ENCODE measurements at regions not wholly inside any gene's neighbourhood (a gene's known extent, or its start where the extent isn't known, plus 50 kb on each side); places are given as distances from the start of the nearest gene placed in this dataset.

- peaks cover 0 to 8% (median 0%) of the 10 kb centered on the region in 3 donors for H3K9me3 ChIP-seq (ENCODE audit: control extremely low read depth in 1 of 3, control insufficient read depth in 2 of 3, insufficient read depth in 1 of 3, low read length in 2 of 3)
- intact Hi-C loops (cut with micrococcal nuclease) = no loop called here
- no peak overlapping the region for H3K4me3 ChIP-seq (ENCODE audit: control extremely low read depth in 1 of 5, extremely low read depth in 1 of 5, insufficient read depth in 1 of 5, low read depth in 2 of 5, low read length in 4 of 5)
- ATAC-seq (ENCODE audit: low read depth) = no peak
- H4K20me1 ChIP-seq (ENCODE audit: control insufficient read depth, insufficient read depth, low read length, poor library complexity, severe bottlenecking) = no peaks in the 10 kb centered on the region
- no peak overlapping the region for H3K27ac Mint-ChIP-seq
- no peak overlapping the region for H3K4me2 ChIP-seq (replicated peaks; ENCODE audit: low read depth, low read length, poor library complexity, severe bottlenecking)
- H2AFZ ChIP-seq (ENCODE audit: insufficient read depth, low read depth, low read length, poor library complexity, severe bottlenecking) = no peak overlapping the region
- DNase-seq = no peak
- TF ChIP-seq CTCF (IDR thresholded peaks at IDR 0.05) (no peak), EZH2 (IDR thresholded peaks at IDR 0.05; ENCODE audit: borderline replicate concordance, insufficient read depth, low read depth, low read length, poor library complexity, severe bottlenecking) (no peak)
- H3K4me1 Mint-ChIP-seq = no peaks in the 10 kb centered on the region
- H3K27me3 Mint-ChIP-seq = peaks cover 33% of the 10 kb centered on the region
- no peak overlapping the region for H3K27ac ChIP-seq (ENCODE audit: low read length in 2 of 2)
- no peak overlapping the region for H3K4me3 Mint-ChIP-seq
- H3K36me3 ChIP-seq (replicated peaks in 1 of 2; ENCODE audit: control extremely low read depth in 1 of 2, control insufficient read depth in 1 of 2, extremely low read depth in 1 of 2, insufficient read depth in 2 of 2, low read length in 1 of 2) = no peaks in the 10 kb centered on the region
- ChIA-PET POLR2A (no interaction called here), CTCF (no interaction called here)
- peaks cover 0 to 10% (median 0%) of the 10 kb centered on the region in 4 experiments for H3K27me3 ChIP-seq (replicated peaks in 1 of 4; ENCODE audit: control extremely low read depth in 1 of 4, control insufficient read depth in 3 of 4, insufficient read depth in 4 of 4, low read length in 3 of 4)
- WGBS (ENCODE audit: insufficient coverage) = 74% methylated on average over 11 of the region's 11 CpGs
- no peaks in the 10 kb centered on the region for H3K4me1 ChIP-seq (ENCODE audit: control insufficient read depth in 2 of 2, insufficient read depth in 2 of 2, low read length in 2 of 2)
- no peaks in the 10 kb centered on the region for H3K79me2 ChIP-seq (ENCODE audit: control insufficient read depth, insufficient read depth, low read length)
- no peak overlapping the region for H3K9ac ChIP-seq (ENCODE audit: low read length)
- H3K9me3 Mint-ChIP-seq (ENCODE audit: insufficient read depth) = peaks cover 2% of the 10 kb centered on the region
Measured at GRCh38 chr2:120579916-120580685, 155.6 kb upstream of the GLI2 start.

- intact Hi-C loops (cut with micrococcal nuclease) = no loop called here
- no peak overlapping the region for H3K9ac ChIP-seq (ENCODE audit: low read length)
- no peaks in the 10 kb centered on the region for H3K36me3 ChIP-seq (replicated peaks in 1 of 2; ENCODE audit: control extremely low read depth in 1 of 2, control insufficient read depth in 1 of 2, extremely low read depth in 1 of 2, insufficient read depth in 2 of 2, low read length in 1 of 2)
- Mint-ChIP-seq H3K4me1 (no peaks in the 10 kb centered on the region), H3K27me3 (peaks cover 34% of the 10 kb centered on the region), H3K27ac (no peak overlapping the region), H3K4me3 (no peak overlapping the region), H3K9me3 (ENCODE audit: insufficient read depth) (peaks cover 2% of the 10 kb centered on the region)
- DNase-seq (no peak), ATAC-seq (ENCODE audit: low read depth) (no peak)
- peaks cover 0 to 13% (median 0%) of the 10 kb centered on the region in 3 donors for H3K9me3 ChIP-seq (ENCODE audit: control extremely low read depth in 1 of 3, control insufficient read depth in 2 of 3, insufficient read depth in 1 of 3, low read length in 2 of 3)
- no peak overlapping the region for H3K4me3 ChIP-seq (ENCODE audit: control extremely low read depth in 1 of 5, extremely low read depth in 1 of 5, insufficient read depth in 1 of 5, low read depth in 2 of 5, low read length in 4 of 5)
- no peaks in the 10 kb centered on the region for H4K20me1 ChIP-seq (ENCODE audit: control insufficient read depth, insufficient read depth, low read length, poor library complexity, severe bottlenecking)
- H3K79me2 ChIP-seq (ENCODE audit: control insufficient read depth, insufficient read depth, low read length) = no peaks in the 10 kb centered on the region
- H2AFZ ChIP-seq (ENCODE audit: insufficient read depth, low read depth, low read length, poor library complexity, severe bottlenecking) = no peak overlapping the region
- H3K27me3 ChIP-seq (replicated peaks in 1 of 4; ENCODE audit: control extremely low read depth in 1 of 4, control insufficient read depth in 3 of 4, insufficient read depth in 4 of 4, low read length in 3 of 4) = peaks cover 0 to 8% (median 0%) of the 10 kb centered on the region in 4 experiments
- 71% methylated on average over 14 of the region's 18 CpGs for WGBS (ENCODE audit: insufficient coverage)
- no peak overlapping the region for H3K4me2 ChIP-seq (replicated peaks; ENCODE audit: low read depth, low read length, poor library complexity, severe bottlenecking)
- POLR2A ChIA-PET = no interaction called here
- H3K27ac ChIP-seq (ENCODE audit: low read length in 2 of 2) = no peak overlapping the region
- TF ChIP-seq EZH2 (IDR thresholded peaks at IDR 0.05; ENCODE audit: borderline replicate concordance, insufficient read depth, low read depth, low read length, poor library complexity, severe bottlenecking) (no peak), CTCF (IDR thresholded peaks at IDR 0.05) (no peak)
- CTCF ChIA-PET = no interaction called here
- no peaks in the 10 kb centered on the region for H3K4me1 ChIP-seq (ENCODE audit: control insufficient read depth in 2 of 2, insufficient read depth in 2 of 2, low read length in 2 of 2)
Measured at GRCh38 chr2:120580709-120581108, 155.0 kb upstream of the GLI2 start.

Measured in B cell (primary cell).